AG09319 (cell line): ENCODE measurements at regions not wholly inside any gene's neighbourhood (a gene's known extent, or its start where the extent isn't known, plus 50 kb on each side); places are given as distances from the start of the nearest gene placed in this dataset.
"Not testable (repeated sequence)": the region's sequence is repeated elsewhere in the genome, so short reads cannot be mapped to it uniquely, and the experiment has no call there.

ENCODE experiments used
- DNase-seq: peaks from one replicate; pipeline ENCODE4 v3.0.0-alpha.2; 2010; ENCODE audit warnings: low read depth; ENCODE audit errors: extremely low read depth

GRCh38 chr2:111418091-111418875 lies 297.6 kb downstream of the BCL2L11 start:
- DNase-seq, result not testable (repeated sequence)

DNA sequence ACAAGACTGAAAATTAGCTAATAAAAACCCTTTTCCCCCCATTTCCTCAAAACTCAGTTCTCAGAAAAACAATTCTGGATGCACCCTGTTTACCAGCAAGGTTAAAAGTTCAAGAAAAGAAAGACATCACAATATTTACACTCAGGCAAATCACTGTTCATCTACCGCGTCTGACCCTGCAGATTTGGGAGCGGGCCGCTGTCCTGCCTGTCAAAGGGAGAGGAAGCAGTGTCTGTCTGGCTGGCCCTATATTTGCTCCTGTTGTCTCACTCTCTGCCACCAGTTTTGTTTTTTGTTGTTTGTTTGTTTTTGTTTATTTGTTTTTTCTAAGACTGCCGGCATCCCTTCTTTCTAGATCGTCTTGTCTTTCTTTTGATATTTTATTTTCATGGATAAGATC lies 299.4 kb downstream of the BCL2L11 start:
- not testable (repeated sequence) for DNase-seq

DNA sequence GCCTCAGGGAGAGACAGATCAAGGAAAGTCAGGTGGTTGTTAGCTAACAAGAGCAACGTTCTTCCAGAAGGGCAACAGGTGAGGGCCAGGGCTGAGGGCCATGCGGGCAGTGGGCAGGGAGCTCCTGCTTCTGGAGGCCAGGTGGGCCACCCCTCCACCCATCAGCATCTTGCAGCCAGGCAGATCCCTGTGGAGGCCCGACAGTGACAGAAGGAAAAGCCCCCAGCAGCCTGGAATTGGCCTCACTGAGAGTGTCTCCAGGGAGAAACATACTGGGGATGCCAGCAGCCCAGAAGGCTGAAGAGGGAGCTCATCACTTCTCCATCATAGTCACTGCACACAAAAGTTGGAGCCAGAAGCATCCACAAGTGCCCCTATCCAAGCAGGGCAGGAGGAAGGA lies 300.1 kb downstream of the BCL2L11 start:
- DNase-seq, result not testable (repeated sequence)

DNA sequence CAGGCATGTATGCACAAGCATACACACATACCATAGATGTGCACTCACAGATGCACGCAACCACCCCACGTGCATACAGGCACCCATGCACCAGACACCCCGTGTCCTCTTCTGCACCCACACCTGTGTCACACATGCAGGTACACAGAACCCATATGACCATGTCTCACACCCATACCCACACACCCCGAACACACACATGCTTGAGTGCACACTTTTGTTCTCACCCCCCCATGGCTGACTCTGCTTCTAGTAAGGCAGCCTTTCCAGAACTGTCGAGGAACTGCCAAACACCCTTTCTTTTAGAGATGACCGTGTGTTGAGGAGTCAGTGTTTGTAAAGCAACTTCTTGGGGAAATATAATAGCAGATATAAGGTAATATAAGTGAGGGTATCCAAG lies 301.2 kb downstream of the BCL2L11 start:
- DNase-seq, result not testable (repeated sequence)

DNA sequence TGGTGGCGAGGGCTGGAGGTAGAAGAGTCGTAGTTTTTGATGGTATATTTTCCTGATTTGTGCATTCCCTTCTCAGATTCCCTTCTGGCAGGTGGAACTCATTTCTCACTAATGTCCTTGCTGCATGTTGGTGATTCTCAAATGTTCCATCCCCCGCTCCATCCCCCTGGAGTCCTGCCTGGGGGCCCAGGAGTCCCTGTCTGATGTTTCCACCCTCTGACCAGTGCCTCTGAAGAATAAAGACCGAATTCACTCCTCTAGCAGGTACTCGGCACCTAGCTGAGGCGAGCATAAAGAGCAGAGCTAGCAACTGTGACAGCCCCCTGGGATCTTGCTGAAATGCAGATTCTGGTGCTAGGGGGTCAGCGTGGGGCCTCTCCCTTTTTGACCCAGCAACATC lies 301.8 kb downstream of the BCL2L11 start:
- not testable (repeated sequence) for DNase-seq

- DNase-seq, result not testable (repeated sequence)
These were observed 302.5 kb downstream of the BCL2L11 start for GRCh38 chr2:111423184-111423583.

- DNase-seq, result not testable (repeated sequence)
These were observed 303.5 kb downstream of the BCL2L11 start for GRCh38 chr2:111424176-111424575.

- DNase-seq, result not testable (repeated sequence)
These were observed 304.2 kb downstream of the BCL2L11 start for GRCh38 chr2:111424851-111425309.

DNA sequence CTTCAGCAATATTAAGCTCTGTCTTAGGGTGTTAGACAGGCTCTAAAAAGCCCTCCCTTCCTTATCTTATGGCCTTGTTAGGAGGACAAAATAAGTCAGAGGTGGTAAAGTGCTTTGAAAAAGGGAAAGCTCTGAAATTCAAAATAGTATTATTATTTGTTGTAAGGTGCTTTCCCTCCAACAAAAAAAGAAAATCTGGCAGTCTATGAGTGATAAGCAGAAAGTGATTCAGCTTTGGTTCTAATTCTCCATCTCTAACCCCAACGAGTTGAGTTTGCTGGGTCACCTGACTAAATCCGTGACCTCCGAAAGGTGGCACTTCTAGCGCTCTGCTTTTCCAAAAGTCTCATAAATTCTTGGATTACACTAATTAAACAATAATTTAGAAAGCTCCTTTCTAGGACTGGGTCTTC lies 305.1 kb downstream of the BCL2L11 start:
- not testable (repeated sequence) for DNase-seq

DNA sequence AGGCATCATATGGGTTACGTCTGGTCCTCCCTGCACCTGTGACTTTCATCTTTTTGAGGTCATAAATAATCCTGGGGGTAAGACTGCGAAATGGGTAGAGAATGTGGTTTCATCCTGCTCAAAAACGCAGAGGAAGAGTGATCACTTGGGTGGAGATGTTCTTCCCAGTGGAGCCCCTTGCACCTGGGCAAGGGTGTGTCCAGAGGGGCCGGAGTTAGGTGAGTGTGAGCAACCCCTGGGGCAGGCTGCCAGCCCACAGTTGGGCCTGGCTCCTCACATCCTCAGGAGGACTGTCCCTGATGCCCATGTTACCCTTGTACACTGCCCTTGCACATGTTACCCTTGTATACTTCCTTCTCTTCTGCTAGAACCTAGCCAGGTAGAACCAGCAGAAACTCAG lies 306.6 kb downstream of the BCL2L11 start:
- DNase-seq, result not testable (repeated sequence)

DNA sequence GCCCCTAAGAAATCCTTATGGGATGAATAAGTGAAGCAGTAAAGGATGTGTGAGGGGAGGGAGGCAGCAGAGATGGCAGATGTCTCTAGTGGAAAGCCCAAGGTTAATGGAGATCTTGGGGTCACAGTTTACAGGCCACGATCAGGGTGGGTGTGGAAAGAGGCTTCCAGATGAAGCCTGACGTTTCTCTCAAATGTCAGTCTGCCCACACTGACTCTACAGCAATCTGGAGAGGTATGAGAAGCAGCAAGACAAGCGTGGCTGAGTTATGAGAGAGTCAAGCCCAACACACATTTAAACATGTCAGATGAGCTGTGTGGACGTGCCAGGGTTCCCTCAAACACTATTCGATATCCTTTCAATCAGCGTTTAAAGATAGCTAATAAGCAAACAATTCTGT lies 308.2 kb downstream of the BCL2L11 start:
- not testable (repeated sequence) for DNase-seq

DNA sequence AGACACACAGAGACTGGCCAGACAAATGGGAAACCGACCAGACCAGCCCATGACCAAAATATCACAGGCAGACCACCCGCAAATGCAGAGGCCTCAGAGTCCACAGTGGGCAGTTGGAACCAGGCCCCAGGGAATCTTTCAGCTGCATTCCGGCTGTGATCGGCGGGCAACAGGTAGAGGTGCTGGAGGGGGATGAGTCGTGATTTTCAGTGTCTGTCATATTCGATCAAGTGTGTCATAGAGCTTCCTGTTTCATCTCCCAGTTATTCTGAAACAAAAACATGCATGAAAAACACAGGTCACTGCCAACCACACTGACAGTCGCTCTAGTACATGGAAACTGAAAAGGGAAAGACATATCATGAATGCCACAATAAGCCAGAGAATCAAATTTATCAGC lies 308.6 kb downstream of the BCL2L11 start:
- DNase-seq, result not testable (repeated sequence)

DNA sequence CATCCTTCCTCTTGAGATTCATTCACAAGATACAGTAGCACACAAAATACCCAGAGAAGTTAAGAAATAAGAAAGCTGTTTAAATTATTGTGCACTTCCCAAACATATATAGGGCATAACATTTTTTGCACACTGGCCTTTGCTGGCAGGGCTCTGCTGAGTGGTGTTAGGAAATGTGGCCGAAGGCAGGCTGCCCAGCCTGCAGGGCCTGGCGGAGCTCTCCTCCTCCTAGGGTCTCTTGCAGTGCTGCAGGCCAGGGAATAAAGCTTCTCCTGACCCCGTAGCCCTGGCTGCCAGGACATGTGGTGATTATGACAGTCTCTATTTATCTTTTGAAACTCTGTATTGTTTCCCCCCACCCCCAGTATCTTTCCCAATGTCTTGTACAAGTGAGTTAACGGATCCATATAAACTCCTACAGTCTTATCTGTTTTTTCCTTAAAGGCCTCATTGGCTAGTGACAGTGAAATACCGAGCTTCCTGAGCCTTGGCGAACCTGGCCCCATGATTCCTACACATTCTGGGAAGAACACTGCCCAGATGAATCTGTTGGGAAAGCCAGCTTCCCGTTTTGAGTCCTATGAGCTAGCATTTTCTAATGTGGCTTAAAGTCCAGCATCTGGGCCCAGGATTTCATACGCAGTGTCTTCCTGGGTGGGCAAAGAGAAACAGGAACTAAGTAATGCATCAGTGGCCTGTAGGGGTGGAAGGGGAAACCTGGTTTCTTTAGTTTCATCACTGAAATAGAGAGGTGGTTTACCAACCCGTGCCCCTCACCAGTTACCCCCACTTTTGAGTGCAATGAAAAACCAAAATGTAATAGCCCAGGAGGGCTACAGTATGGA lies 310.3 kb downstream of the BCL2L11 start:
- DNase-seq, result not testable (repeated sequence)

DNA sequence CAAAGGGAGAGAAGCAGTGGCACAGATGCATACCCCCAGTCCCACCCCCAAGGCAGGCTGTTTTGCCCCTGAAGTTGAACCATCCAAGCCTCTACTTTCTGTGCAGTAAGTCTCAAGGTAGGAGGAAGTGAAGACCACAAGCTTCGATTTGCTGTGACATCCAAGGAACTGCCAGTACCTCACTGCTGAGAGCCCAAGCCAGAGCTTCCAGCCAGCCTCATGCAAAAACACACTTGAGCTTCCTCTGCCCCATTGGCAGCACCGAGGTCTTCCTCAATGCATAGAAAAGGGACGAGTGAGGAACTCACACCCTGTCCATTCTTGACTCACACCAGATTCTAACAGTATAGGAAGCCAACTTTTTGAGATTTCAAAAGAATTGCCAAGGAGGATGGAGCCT lies 311.7 kb downstream of the BCL2L11 start:
- not testable (repeated sequence) for DNase-seq

DNA sequence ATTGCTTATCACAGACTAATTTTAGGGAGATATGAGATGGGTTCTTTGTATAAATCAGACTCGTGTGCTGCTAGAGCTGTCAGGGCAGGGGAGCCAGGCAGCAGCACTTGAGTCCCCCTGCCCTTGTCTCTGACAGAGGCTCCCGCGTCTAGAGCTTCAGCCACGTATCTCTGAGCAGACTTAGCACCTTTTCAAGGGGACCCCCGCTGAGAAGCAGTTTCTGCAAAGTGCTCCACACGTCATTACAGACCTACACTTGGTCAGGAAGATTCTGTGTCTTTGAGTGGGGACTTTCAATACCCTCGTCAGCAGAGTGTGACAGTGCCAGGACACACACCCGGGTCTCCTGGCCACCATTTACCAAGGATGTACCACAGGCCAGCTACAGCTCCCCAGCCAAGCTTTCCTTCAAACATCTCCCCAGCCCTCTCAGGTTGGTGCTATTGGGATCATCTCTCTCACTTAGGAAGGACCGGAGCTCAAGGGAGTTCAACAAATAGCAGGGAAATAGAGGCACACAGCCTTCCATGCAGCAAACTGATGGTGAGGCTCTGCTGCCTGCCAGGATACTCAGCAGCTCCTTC lies 312.3 kb downstream of the BCL2L11 start:
- DNase-seq, result not testable (repeated sequence)

DNA sequence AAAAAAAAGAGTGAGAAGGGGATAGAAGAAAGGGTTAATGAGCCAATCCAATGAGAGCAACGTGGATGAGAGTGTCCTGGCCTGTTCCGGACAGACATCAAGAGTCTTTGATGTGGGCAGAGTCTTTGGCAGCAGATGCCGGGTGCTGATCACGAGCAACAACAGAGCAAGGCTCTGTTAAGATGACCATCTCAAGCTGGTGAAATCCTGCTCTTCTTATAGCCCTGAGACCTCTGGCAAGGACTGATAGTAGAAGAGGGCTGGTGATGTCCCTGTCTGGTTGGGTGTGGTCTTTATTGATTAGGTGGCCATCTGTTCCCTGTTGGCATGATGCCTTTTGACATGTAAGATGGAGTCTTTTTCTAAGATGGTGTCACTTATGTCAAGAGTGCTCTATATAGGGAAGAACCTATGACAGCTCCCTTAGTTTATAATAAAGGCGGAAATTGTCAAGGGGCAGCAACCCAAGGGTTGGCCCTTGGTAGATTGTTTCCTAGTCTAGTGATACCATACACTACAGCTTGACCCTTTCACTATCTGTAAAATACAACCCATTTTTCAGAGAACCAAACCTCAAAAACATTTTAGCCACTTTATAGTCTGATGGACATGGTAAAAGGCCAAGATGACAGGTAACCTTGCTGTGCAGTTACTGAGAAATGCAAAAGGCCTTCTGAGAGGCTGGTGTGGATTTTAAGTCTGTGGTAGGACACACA lies 313.3 kb downstream of the BCL2L11 start:
- not testable (repeated sequence) for DNase-seq

DNA sequence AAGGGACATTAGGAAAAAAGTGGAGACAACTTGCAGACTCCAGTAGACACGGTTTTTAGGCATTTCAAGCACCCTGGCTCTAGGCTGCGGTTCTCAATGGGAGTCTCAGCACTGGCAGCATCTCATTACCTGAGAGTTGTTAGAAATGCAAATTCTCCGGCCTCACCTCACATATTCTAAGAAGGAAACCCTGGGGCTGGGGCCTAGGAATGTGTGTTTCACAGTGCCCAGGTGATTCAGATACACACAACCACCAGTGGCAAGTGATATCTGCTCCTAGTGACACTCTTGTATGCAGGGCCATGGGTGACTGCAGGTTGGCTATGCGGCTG lies 313.9 kb downstream of the BCL2L11 start:
- DNase-seq, result not testable (repeated sequence)

- DNase-seq, result not testable (repeated sequence)
These were observed 315.0 kb downstream of the BCL2L11 start for GRCh38 chr2:111435553-111436310.

GRCh38 chr2:111436411-111436810 lies 315.7 kb downstream of the BCL2L11 start:
- DNase-seq, result not testable (repeated sequence)

GRCh38 chr2:111437288-111437990 lies 316.7 kb downstream of the BCL2L11 start:
- DNase-seq, result not testable (repeated sequence)
